OCI-LY7 (cell line): ENCODE measurements at regions not wholly inside any gene's neighbourhood (a gene's known extent, or its start where the extent isn't known, plus 50 kb on each side); places are given as distances from the start of the nearest gene placed in this dataset.

Source experiments
- CTCF ChIP-seq: fragments of 200-600 bp; sonication (generic); conservative IDR thresholded peaks from 2 replicates; pipeline ENCODE4 v1.5.1; 2014; ENCODE audit warnings: mild to moderate bottlenecking, antibody characterized with exemption, low read length, moderate library complexity, mixed read lengths
- EZH2phosphoT487 ChIP-seq: fragments of 200-600 bp; sonication (generic); IDR thresholded peaks from 2 replicates; pipeline ENCODE4 v1.6.1; 2018; ENCODE audit warnings: low read depth, borderline replicate concordance, mild to moderate bottlenecking, mixed run types, antibody characterized with exemption, low read length, moderate library complexity, mixed read lengths

- no peak for TF ChIP-seq CTCF
- TF ChIP-seq EZH2phosphoT487: no peak
Measured at GRCh38 chr18:34120294-34120693, 104.4 kb downstream of the NOL4 start.
